HG03095 (cell line): ENCODE measurements at regions not wholly inside any gene's neighbourhood (a gene's known extent, or its start where the extent isn't known, plus 50 kb on each side); places are given as distances from the start of the nearest gene placed in this dataset.
"Not testable (repeated sequence)": the region's sequence is repeated elsewhere in the genome, so short reads cannot be mapped to it uniquely, and the experiment has no call there.

ENCODE experiments used
- ATAC-seq: cut with Tn5 transposase; IDR thresholded peaks from one replicate; pipeline ENCODE4 v1.9.1; 2021; ENCODE audit warnings: moderate library complexity; ENCODE audit not compliant: unreplicated experiment

GRCh38 chr12:126218697-126219096 lies 1153.5 kb downstream of the AACS start:
- ATAC-seq = no peak

DNA sequence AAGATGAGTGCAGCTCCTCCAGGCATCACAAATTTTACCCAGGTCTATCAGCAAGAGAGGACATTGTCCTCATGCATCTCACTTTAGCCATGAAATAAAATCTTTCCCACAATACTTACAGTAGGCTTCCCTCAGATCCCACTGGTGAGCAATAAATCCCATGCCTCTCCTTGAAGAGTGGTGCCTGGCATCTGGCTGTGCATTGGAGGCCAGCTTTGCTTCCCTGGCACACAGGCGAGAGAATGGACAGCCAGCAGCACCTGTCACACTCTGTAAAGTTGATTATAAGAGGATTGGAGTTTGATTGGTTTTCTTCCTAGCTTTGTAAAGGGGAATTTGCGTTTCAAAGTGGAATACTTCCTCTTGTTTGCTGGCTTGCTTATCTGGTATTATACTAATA lies 1153.9 kb downstream of the AACS start:
- no peak for ATAC-seq

DNA sequence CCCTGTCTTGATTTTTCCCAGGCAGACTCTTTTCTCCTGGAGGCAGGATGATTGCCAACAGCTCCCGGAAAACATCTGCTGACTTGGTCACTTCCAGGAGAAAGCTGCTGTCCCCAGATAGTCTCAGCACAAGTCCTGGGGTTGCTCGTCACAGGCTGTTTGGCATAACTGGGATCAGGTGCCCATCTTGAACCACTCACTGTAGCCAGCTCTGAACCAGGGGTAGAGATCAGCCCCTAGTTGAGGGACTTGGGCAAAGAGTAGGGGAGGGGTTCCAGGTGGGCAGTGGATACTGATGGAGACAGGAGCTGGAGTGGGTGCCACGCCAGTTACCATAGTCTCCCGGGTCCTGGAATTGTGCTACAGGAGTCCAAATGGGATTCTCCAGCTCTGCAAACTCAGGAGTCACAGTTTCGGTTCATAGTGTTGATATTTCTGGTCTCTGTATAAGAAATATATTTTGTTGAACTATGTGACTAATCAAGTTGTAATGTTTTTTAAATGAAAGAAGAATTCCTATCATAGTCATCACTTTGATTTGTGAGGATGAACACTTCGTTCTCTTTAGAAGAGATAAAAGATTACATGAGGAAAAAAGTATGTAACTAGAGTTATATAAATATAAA lies 1154.5 kb downstream of the AACS start:
- ATAC-seq = no peak

DNA sequence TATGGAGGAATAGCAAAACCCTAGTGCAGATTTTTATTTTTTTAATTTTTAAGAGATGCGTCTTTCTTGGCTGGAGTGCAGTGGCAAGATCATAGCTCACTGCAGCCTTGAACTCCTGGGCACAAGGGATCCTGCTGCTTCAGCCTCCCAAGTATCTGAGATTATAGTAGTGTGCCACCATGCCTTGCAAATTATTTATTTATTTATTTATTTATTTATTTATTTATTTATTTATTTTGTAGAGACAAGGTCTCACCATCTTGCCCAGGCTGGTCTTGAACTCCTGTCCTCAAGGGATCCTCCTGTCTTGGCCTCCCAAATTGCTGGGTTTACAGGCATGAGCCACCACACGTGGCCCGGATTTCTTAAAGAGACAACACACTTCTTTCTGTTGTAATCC lies 1158.8 kb downstream of the AACS start:
- no peak for ATAC-seq

- ATAC-seq = no peak
Observed at GRCh38 chr12:126228936-126229335, 1163.7 kb downstream of the AACS start.

DNA sequence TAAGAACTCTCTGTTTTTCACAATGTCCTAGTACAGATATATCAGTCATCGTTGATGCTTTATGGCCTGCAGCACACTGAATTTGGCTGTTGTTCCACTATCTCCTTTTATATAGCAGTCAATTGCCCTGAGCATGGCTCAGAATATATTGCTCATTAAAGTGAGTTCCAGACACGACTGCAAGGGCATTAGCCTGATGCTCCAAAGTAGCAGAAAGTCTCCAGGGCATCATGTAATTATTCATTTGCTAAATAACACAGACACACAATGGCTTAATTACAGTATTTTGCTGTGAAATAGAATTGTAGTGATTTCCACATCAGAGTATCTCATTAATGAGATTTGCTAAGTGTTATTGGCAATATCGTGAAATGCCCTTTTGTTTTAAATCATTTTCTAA lies 1167.5 kb downstream of the AACS start:
- ATAC-seq = no peak

GRCh38 chr12:126233625-126234024 lies 1168.4 kb downstream of the AACS start:
- no peak for ATAC-seq

DNA sequence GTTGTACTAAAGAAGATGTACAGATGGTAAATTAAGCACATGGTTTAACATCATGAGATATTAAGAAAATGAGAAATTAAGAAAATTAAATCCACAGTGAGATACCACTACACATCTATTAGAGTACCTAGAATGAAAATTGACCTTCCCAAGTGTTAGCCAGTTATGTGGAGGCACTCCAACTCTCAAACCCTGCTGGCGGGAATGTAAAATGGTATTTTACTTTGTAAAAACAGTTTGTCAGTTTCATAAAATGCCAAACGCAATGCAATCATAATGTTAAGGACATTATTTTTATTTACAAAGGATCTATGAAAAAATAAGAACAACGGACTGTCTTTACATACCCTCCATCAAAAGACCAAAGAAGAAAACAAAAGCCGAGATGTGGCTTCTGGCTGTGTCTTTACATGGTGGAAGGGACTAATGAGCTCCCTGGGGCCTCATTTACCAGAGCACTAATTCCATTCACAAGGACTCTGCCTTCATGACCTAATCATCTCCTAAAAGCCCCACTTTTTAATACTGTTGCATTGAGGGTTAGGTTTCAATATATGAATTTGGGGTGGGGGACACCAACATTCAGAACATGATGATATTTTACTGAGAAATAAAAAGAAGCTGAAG lies 1178.7 kb downstream of the AACS start:
- no peak for ATAC-seq

DNA sequence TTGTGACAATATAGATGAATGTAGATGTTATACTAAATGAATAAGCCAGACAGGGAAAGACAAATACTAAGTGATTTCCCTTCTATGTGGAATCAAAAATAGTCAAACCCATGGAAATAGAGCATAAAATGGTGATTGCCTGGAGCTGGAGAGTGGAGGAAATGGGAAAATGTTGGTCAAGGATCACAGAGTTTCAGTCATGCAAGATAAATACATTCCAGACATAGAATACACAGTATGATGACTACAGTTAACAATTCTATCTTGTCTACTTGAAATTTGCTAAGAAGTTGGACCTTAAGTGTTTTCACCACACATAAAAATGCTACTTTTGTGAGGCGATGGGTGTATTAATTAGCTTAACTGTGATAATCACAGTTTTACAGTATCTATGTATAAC lies 1182.7 kb downstream of the AACS start:
- ATAC-seq = no peak

- ATAC-seq = no peak
Observed at GRCh38 chr12:126248871-126249403, 1183.7 kb downstream of the AACS start.

DNA sequence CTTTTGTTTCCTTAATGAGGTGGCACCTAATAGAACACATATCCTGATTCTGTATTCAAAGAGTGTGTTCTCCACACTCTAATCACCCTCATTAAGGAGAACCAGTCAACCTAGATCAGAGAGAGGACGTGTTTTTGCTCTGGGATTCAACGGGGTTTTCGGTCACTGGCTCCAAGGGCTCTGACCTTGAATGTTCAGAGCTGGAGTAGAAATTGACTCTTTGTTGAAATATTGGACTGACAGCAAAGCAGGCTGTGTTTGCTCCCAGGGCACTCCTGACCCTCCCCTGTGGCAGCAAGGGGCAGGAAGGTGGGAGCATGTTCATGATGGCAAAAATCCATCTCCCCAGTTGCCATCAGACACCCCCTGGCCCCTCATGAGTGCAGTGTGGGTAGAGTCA lies 1193.0 kb downstream of the AACS start:
- no peak for ATAC-seq

DNA sequence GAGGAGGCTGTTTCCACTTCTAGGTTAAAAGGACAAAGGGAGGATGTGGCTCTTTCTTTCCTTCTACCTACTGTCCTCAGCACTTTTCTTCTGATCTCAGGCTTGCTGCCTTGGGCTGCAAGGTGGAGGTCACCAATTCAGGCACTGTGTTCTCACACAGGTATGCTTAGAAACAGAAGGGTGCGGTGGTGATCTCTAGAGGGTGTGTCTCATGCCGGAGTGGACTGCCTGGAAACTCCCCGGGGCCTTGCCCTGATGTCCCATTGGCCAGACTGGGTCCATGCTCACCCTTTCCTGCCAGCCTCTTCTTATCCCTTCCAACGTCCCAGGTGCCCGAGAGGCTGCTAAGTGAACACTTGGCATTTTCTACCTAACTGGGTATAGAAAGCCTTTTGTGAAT lies 1197.6 kb downstream of the AACS start:
- no peak for ATAC-seq

DNA sequence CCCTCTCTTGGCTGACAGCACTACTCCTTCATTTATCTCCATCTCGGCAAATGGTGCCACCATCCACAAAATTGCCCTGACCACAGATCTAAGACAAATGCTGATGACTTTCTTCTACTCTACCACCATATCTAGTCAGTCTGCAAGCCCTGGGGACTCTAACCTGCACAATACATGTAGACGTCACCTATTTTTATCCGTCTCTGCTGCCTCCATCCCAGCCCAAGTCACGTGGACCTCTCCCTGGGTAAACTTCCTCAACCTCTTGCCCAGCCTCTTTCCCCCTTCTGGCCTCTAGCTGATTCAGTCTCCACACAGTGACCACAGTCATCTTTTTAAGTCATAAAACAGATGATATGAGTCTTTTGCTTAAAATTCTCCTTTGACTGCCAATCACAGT lies 1203.0 kb downstream of the AACS start:
- no peak for ATAC-seq

DNA sequence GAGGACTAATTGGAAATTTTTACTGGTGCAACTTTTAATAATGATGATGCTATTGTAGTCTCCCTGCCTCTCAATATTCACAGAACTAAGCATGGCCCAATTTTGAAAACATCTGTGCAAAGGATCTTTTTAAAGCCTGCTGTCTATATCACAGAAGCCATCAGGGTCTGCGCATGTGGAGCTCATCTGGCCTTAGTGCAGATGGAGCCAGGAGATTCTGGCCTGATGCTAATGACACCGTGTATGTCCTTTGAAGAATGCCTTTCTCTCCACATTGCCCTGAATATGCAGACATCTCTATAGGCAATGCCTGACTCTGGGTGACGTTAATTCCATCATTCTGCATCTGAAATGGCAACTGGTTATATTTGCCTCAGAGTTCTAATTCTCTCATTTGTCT lies 1205.9 kb downstream of the AACS start:
- ATAC-seq = no peak

DNA sequence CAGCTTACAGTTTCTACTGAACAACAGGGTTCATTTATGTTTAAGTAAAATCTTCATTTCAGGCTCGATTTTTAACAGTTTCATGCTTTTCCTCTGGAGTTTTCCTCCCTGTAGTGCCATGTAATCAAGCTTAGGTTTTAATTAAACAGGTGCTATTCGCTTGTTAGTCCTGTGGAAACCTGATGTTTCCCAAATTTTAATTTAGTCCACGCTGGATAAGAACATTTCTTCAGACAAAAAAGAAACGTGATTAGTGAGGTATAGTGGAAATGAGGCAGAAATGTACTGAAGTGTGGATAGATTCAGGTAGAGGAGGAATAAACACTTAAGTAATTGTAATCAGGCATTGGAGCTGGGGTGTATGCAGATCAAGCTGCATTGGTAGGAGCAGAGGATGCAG lies 1217.5 kb downstream of the AACS start:
- no peak for ATAC-seq

DNA sequence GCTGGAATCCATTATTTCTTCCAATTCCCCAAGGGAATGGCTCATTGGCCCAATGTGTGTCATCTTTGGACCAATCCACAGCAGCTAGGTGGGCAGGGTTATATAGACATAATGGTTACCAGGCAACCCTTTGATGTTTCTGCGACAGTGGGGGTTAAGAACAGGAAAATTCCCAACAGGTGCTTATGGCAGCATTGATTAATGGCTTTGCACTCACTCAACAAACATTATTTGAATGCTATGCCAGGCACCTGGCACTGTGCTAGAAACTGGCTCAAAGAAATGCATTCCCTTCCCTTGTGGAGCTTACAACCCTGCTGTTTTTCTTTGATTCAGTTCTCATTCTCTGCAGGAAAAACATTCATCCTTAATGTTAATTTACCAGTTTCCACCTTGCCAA lies 1221.0 kb downstream of the AACS start:
- no peak for ATAC-seq

DNA sequence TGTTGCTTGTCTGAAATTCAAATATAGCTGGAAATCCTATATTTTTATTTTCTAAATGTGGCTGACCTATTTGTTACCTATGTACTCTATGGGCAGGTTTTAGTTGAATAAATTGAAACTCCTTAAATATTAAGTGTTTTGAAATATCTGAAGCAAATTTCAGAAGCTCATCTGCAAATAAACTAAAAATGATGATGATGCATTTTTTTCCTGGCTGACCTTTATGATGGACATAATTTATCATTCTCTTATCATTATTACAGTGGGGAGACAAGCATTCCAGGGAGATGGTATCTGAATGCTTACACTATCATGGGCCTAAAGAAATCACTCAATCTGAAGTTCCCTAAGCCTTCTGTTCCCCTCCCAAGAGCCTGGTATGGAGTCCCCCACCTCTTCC lies 1225.2 kb downstream of the AACS start:
- ATAC-seq = no peak

DNA sequence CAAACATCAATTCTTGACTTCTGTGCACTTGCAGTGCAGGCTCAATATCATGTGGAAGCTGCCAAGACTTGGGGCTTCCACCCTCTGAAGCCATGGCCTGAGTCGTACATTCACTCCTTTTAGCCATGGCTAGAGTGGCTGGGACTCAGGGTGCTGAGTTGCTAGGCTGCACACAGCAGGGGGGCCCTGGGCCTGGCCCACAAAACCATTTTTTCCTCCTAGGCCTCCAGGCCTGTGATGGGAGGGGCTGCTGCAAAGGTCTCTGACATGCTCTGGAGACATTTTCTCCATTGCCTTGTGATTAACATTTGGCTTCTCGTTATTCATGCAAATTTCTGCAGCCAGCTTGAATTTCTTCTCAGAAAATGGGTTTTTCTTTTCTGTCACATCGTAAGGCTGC lies 1226.8 kb downstream of the AACS start:
- ATAC-seq = not testable (repeated sequence)

DNA sequence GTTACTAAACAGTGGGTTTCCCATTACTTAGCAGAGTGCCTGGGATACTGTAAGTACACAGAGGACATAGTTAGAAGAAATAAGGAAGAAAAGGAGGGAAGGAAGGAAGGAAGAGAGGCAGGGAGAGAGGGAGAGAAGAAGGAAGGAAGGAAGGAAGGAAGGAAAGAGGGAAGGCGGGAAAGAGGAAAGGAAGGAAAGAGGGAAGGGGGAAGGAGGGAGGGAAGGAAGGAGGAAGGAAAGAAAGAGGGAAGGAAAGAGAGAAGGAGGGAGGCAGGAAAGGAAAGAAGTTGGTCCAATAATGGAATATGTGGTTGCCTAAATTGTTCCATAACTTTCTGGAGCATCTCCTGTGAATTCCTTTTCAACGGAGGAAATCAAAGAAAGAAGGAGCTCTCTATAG lies 1230.4 kb downstream of the AACS start:
- no peak for ATAC-seq

DNA sequence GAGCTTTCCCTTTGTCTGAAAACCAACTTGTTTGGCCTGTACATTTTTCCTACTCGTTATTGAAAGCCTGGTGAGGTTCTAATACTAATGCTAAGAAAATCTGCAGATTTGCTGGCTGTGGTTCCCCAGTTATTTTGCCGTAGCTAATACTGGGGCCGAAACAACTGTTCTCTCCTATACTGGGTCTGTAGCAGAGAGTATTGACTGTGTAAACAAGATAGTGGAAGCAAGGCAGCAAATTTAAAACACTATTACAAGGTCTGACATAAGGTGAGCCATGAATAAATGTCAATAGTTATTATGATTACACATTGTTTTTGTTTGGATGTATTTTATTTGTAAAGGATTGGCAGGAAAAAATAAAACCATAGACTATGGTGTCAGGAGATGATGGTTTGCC lies 1244.0 kb downstream of the AACS start:
- ATAC-seq = no peak

DNA sequence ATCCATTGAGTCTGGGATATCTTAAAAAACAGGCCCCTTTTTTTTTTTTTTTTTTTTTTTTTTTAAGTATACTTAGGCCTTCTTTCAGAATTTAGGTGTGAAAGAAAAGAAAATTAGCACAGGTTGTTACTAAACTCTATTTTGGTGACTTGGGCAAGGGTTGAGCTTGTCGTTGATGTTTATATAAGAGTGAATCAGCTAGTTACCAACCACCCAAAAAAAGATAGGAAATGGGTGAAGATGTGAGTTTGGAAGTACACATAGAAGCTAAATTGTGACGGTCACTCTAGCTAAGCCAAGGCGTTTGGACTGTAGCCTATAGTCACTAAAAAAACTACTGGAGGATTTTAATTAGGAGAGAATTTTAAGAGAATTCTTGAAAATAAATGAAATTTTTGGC lies 1247.2 kb downstream of the AACS start:
- no peak for ATAC-seq

GRCh38 chr12:126316411-126316810 lies 1251.2 kb downstream of the AACS start:
- no peak for ATAC-seq
